ENCODE measurements at regions not wholly inside any gene's neighbourhood (a gene's known extent, or its start where the extent isn't known, plus 50 kb on each side); places are given as distances from the start of the nearest gene placed in this dataset.

GRCh38 chrX:43527801-43528200, 128.3 kb upstream of the MAOA start (continued):
- no peak for TF ChIP-seq ISL1 (CRISPR knock-in tag; IDR thresholded peaks at IDR 0.05)
- TF ChIP-seq GLIS3 (CRISPR knock-in tag; IDR thresholded peaks at IDR 0.05), result no peak
- TF ChIP-seq ARNTL (CRISPR knock-in tag; IDR thresholded peaks at IDR 0.05; ENCODE audit: borderline replicate concordance, low read depth), result no peak
- TF ChIP-seq ZC3H10 (CRISPR knock-in tag; IDR thresholded peaks at IDR 0.05), result no peak
- TF ChIP-seq ESRRG (CRISPR knock-in tag; IDR thresholded peaks at IDR 0.05), result no peak

GRCh38 chrX:43530837-43531236, 125.3 kb upstream of the MAOA start:
- no peak for ATAC-seq

GRCh38 chrX:43540318-43540717, 115.8 kb upstream of the MAOA start:
- TF ChIP-seq BACH2 (CRISPR knock-in tag; IDR thresholded peaks at IDR 0.05; ENCODE audit: borderline replicate concordance) (no peak), ZNF565 (CRISPR knock-in tag; conservative IDR thresholded peaks at IDR 0.05; ENCODE audit: low read depth) (no peak), OSR1 (CRISPR knock-in tag; IDR thresholded peaks at IDR 0.05) (no peak), ZNF70 (CRISPR knock-in tag; IDR thresholded peaks at IDR 0.05) (no peak), PPARA (CRISPR knock-in tag; IDR thresholded peaks at IDR 0.05; ENCODE audit: borderline replicate concordance) (no peak), CREB5 (CRISPR knock-in tag; IDR thresholded peaks at IDR 0.05; ENCODE audit: low read depth) (no peak)
- ATAC-seq, result no peak

More at GRCh38 chrX:43530837-43531236, 125.3 kb upstream of the MAOA start:
- no peak for TF ChIP-seq ZNF8 (CRISPR knock-in tag; IDR thresholded peaks at IDR 0.05)
- no peak for TF ChIP-seq ZC3H10 (CRISPR knock-in tag; IDR thresholded peaks at IDR 0.05)
- no peak for TF ChIP-seq OSR1 (CRISPR knock-in tag; IDR thresholded peaks at IDR 0.05)
- TF ChIP-seq ARNTL (CRISPR knock-in tag; IDR thresholded peaks at IDR 0.05; ENCODE audit: borderline replicate concordance, low read depth), result no peak
- no peak for TF ChIP-seq GLIS3 (CRISPR knock-in tag; IDR thresholded peaks at IDR 0.05)
- TF ChIP-seq RARB (CRISPR knock-in tag; IDR thresholded peaks at IDR 0.05), result no peak
- TF ChIP-seq ZNF70 (CRISPR knock-in tag; IDR thresholded peaks at IDR 0.05), result no peak
- TF ChIP-seq ZFP30 (CRISPR knock-in tag; IDR thresholded peaks at IDR 0.05), result no peak
- TF ChIP-seq ZFP3 (CRISPR knock-in tag; IDR thresholded peaks at IDR 0.05), result no peak
- no peak for TF ChIP-seq TOX (CRISPR knock-in tag; IDR thresholded peaks at IDR 0.05; ENCODE audit: borderline replicate concordance)

- ATAC-seq, result no peak
- TF ChIP-seq PPARA (CRISPR knock-in tag; IDR thresholded peaks at IDR 0.05; ENCODE audit: borderline replicate concordance), result no peak
- TF ChIP-seq TCF4 (CRISPR knock-in tag; IDR thresholded peaks at IDR 0.05; ENCODE audit: borderline replicate concordance), result no peak
- TF ChIP-seq TOX (CRISPR knock-in tag; IDR thresholded peaks at IDR 0.05; ENCODE audit: borderline replicate concordance), result no peak
- TF ChIP-seq ZNF70 (CRISPR knock-in tag; IDR thresholded peaks at IDR 0.05), result no peak
- no peak for TF ChIP-seq ZNF8 (CRISPR knock-in tag; IDR thresholded peaks at IDR 0.05)
- TF ChIP-seq CSRNP3 (CRISPR knock-in tag; IDR thresholded peaks at IDR 0.05), result no peak
- TF ChIP-seq ZNF565 (CRISPR knock-in tag; conservative IDR thresholded peaks at IDR 0.05; ENCODE audit: low read depth), result no peak
- TF ChIP-seq POU6F1 (CRISPR knock-in tag; IDR thresholded peaks at IDR 0.05; ENCODE audit: borderline replicate concordance, low read depth), result no peak
- no peak for TF ChIP-seq SNAI2 (CRISPR knock-in tag; IDR thresholded peaks at IDR 0.05)
Measured at GRCh38 chrX:43551590-43551989, 104.5 kb upstream of the MAOA start.

GRCh38 chrX:43552156-43552555, 103.9 kb upstream of the MAOA start:
- ATAC-seq, result no peak
- no peak for TF ChIP-seq PATZ1 (CRISPR knock-in tag; IDR thresholded peaks at IDR 0.05; ENCODE audit: borderline replicate concordance)
- TF ChIP-seq RARB (CRISPR knock-in tag; IDR thresholded peaks at IDR 0.05), result no peak
- no peak for TF ChIP-seq SNAI2 (CRISPR knock-in tag; IDR thresholded peaks at IDR 0.05)
- no peak for TF ChIP-seq ZNF565 (CRISPR knock-in tag; conservative IDR thresholded peaks at IDR 0.05; ENCODE audit: low read depth)
- no peak for TF ChIP-seq PPARA (CRISPR knock-in tag; IDR thresholded peaks at IDR 0.05; ENCODE audit: borderline replicate concordance)
- TF ChIP-seq POU6F1 (CRISPR knock-in tag; IDR thresholded peaks at IDR 0.05; ENCODE audit: borderline replicate concordance, low read depth), result no peak
- no peak for TF ChIP-seq CSRNP3 (CRISPR knock-in tag; IDR thresholded peaks at IDR 0.05)
- TF ChIP-seq ESRRG (CRISPR knock-in tag; IDR thresholded peaks at IDR 0.05), result no peak
- no peak for TF ChIP-seq ZNF8 (CRISPR knock-in tag; IDR thresholded peaks at IDR 0.05)
- TF ChIP-seq TOX (CRISPR knock-in tag; IDR thresholded peaks at IDR 0.05; ENCODE audit: borderline replicate concordance), result no peak
- TF ChIP-seq CSDC2 (CRISPR knock-in tag; IDR thresholded peaks at IDR 0.05), result no peak
- no peak for TF ChIP-seq ZNF70 (CRISPR knock-in tag; IDR thresholded peaks at IDR 0.05)
